ENCODE measurements at regions not wholly inside any gene's neighbourhood (a gene's known extent, or its start where the extent isn't known, plus 50 kb on each side); places are given as distances from the start of the nearest gene placed in this dataset.

DNA sequence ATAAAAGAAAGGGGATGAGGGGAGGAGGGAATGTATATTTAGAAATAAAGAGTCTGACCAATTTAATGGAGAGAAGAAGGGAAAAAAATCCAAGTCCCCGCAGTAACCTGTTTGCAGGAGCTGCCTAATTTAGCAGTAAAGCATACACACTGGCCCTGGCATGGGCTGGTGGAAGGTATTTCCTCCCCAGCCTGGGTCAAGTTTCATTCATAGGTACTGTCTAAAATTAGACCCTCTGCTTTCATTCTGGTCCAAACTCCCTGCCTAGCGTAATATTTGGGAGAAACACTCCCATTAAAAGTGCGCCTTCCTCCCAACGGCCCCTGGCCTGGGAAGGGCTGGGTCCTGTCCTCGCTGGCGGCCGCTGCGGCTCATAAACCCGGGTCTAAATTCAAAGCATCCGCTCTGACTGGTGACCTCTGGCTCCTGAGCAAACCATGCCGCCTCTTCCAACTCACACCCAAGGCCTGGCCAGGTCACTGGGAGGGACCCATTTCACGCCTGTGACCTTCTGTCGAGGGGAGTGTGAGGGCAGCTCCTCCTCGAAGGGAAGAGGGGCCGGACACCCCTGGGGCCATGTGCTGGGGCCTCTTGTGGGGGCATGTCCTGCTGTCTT is 123.2 kb downstream of the FGF18 start:
- peaks cover 0 to under 1% (median 0%) of the 10 kb centered on the region in 4 experiments; a peak in 2 of 7 replicates for H3K27me3 ChIP-seq (replicated peaks in 1 of 4; ENCODE audit: control insufficient read depth in 3 of 4, extremely low read depth in 1 of 4, insufficient read depth in 3 of 4, low read length in 3 of 4)
- no peak overlapping the region for H3K56ac ChIP-seq (replicated peaks; ENCODE audit: insufficient read length, low read depth, low read length)
- H3K14ac ChIP-seq (ENCODE audit: insufficient read length) = no peak overlapping the region
- WGBS, 2 experiments (ENCODE audit: extremely low coverage in 1 of 2, insufficient coverage in 1 of 2, insufficient read length in 1 of 2, insufficient replicate concordance in 2 of 2, low coverage in 1 of 2, low lambda C conversion rate in 2 of 2, missing lambda C conversion rate in 1 of 2) = 88% methylated on average over 14 of the region's 15 CpGs; no CpG with 5 or more reads in 1 of the 2 experiments
- no peaks in the 10 kb centered on the region for H3K4me1 ChIP-seq (replicated peaks in 1 of 4; ENCODE audit: control insufficient read depth in 3 of 4, insufficient read depth in 4 of 4, low read length in 3 of 4)
- H3K18ac ChIP-seq (ENCODE audit: extremely low read depth, low read length) = no peak overlapping the region
- H3K4me3 ChIP-seq (ENCODE audit: extremely low read depth in 1 of 4, insufficient read depth in 2 of 4, low read depth in 3 of 4, low read length in 4 of 4) = no peak overlapping the region
- CTCF ChIA-PET (ENCODE audit: partially characterized antibody) = interaction anchor here (0.6 to 1.6 kb wide), 7 partner anchors 15 to 89 kb away, joined by 3 to 4 read pairs (median 3); no protein-coding TSS in a partner anchor
- no peak overlapping the region for H3K27ac ChIP-seq (ENCODE audit: low read depth, low read length)
- H3K36me3 ChIP-seq (ENCODE audit: control insufficient read depth in 2 of 4, insufficient read depth in 4 of 4, low read length in 3 of 4) = no peaks in the 10 kb centered on the region
- no peak overlapping the region for H3K9ac ChIP-seq (replicated peaks in 1 of 4; ENCODE audit: extremely low read depth in 1 of 4, low read depth in 3 of 4, low read length in 3 of 4)
- H3K23ac ChIP-seq (ENCODE audit: insufficient read length) = no peak overlapping the region
- no peaks in the 10 kb centered on the region for H3K23me2 ChIP-seq (ENCODE audit: low read depth, low read length)
- no peak overlapping the region for H2BK15ac ChIP-seq (ENCODE audit: low read length)
- peak overlapping the region; percentile 30; the same call in 1 of the 2 replicates for H2AK5ac ChIP-seq (ENCODE audit: low read depth, low read length)
- POLR2A ChIA-PET (ENCODE audit: partially characterized antibody) = no interaction called here
- no peak overlapping the region for H2BK12ac ChIP-seq (ENCODE audit: low read depth, low read length)
- no peaks in the 10 kb centered on the region for H3K79me1 ChIP-seq (ENCODE audit: low read depth, low read length)
- H2AFZ ChIP-seq (ENCODE audit: low read length) = no peak overlapping the region
- no peak overlapping the region for H2BK20ac ChIP-seq (ENCODE audit: low read length)
- no peaks in the 10 kb centered on the region for H3K79me2 ChIP-seq (ENCODE audit: control insufficient read depth in 1 of 2, insufficient read depth in 2 of 2, low read length in 2 of 2)
- no peak overlapping the region for H4K5ac ChIP-seq (ENCODE audit: insufficient read length, low read depth, low read length)
- H4K91ac ChIP-seq (replicated peaks; ENCODE audit: insufficient read length, low read length) = no peak overlapping the region
- no peak overlapping the region for H2BK120ac ChIP-seq (replicated peaks; ENCODE audit: low read depth, low read length)
- no peak overlapping the region for H4K8ac ChIP-seq (ENCODE audit: extremely low read depth, insufficient read depth, low read length)
- H4K20me1 ChIP-seq (replicated peaks in 1 of 2; ENCODE audit: control insufficient read depth in 1 of 2, insufficient read depth in 2 of 2, low read length in 2 of 2) = no peaks in the 10 kb centered on the region
- no peak overlapping the region for H3K4me2 ChIP-seq (ENCODE audit: insufficient read depth in 1 of 2, low read depth in 2 of 2, low read length in 2 of 2)
- H2BK5ac ChIP-seq (ENCODE audit: low read depth, low read length) = no peak overlapping the region
- H3K9me3 ChIP-seq (ENCODE audit: insufficient read depth in 2 of 2, low read depth in 1 of 2, low read length in 1 of 2) = no peaks in the 10 kb centered on the region
- FAIRE-seq = no peak
- no peak for DNase-seq (ENCODE audit: low read depth in 1 of 2, low spot score in 2 of 2)
- no peak overlapping the region for H3K4ac ChIP-seq (replicated peaks; ENCODE audit: insufficient read length, low read depth, low read length)
- TF ChIP-seq HDAC2 (IDR thresholded peaks at IDR 0.05; ENCODE audit: borderline replicate concordance in 1 of 2, low read depth in 2 of 2, low read length in 2 of 2) (no peak), EP300 (IDR thresholded peaks at IDR 0.05; ENCODE audit: borderline replicate concordance in 1 of 2, low read depth in 2 of 2, low read length in 2 of 2) (no peak), SIN3A (conservative IDR thresholded peaks at IDR 0.05 in 1 of 2, IDR thresholded peaks at IDR 0.05 in 1 of 2; ENCODE audit: low read depth in 1 of 2, low read length in 2 of 2) (no peak), TAF1 (IDR thresholded peaks at IDR 0.05; ENCODE audit: low read depth, low read length) (no peak), BRCA1 (IDR thresholded peaks at IDR 0.05; ENCODE audit: low read depth, low read length) (no peak), HDAC6 (IDR thresholded peaks at IDR 0.05; ENCODE audit: low read depth, low read length) (no peak), TCF12 (IDR thresholded peaks at IDR 0.05; ENCODE audit: low read depth, low read length) (no peak), EZH2 (IDR thresholded peaks at IDR 0.05; ENCODE audit: low read depth, low read length, severe bottlenecking) (no peak), NANOG (IDR thresholded peaks at IDR 0.05; ENCODE audit: insufficient read depth, low read depth, low read length, poor library complexity, severe bottlenecking) (no peak)
- TF ChIP-seq, protein P1, sequence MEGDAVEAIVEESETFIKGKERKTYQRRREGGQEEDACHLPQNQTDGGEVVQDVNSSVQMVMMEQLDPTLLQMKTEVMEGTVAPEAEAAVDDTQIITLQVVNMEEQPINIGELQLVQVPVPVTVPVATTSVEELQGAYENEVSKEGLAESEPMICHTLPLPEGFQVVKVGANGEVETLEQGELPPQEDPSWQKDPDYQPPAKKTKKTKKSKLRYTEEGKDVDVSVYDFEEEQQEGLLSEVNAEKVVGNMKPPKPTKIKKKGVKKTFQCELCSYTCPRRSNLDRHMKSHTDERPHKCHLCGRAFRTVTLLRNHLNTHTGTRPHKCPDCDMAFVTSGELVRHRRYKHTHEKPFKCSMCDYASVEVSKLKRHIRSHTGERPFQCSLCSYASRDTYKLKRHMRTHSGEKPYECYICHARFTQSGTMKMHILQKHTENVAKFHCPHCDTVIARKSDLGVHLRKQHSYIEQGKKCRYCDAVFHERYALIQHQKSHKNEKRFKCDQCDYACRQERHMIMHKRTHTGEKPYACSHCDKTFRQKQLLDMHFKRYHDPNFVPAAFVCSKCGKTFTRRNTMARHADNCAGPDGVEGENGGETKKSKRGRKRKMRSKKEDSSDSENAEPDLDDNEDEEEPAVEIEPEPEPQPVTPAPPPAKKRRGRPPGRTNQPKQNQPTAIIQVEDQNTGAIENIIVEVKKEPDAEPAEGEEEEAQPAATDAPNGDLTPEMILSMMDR (IDR thresholded peaks at IDR 0.05; ENCODE audit: control extremely low read depth in 1 of 3, insufficient read depth in 1 of 3, low read depth in 1 of 3, low read length in 3 of 3) = no peak

Data from H1 (cell line).